AG09309 (cell line): ENCODE measurements at regions not wholly inside any gene's neighbourhood (a gene's known extent, or its start where the extent isn't known, plus 50 kb on each side); places are given as distances from the start of the nearest gene placed in this dataset.

Source experiments
- DNase-seq: peaks from one replicate; pipeline ENCODE4 v3.0.0-alpha.2; 2010; ENCODE audit warnings: low read depth
- H3K4me3 ChIP-seq: 2 replicates; pipeline ENCODE4 v1.5.1; 2011; ENCODE audit warnings: mild to moderate bottlenecking, low read depth, low read length, moderate library complexity; ENCODE audit not compliant: control insufficient read depth
- CTCF ChIP-seq: IDR thresholded peaks from 2 replicates; pipeline ENCODE4 v1.5.1; 2011; ENCODE audit warnings: mild to moderate bottlenecking, low read depth, low read length, inconsistent platforms; ENCODE audit not compliant: insufficient read depth, control insufficient read depth; ENCODE audit errors: missing control alignments

GRCh38 chr12:59131462-59131861, 211.2 kb upstream of the LRIG3 start:
- DNase-seq = no peak
- H3K4me3 ChIP-seq = no peak overlapping the region
- TF ChIP-seq CTCF = no peak

- no peak for DNase-seq
- no peak overlapping the region for H3K4me3 ChIP-seq
- TF ChIP-seq CTCF = no peak
Observed at GRCh38 chr12:59122784-59123183, 202.5 kb upstream of the LRIG3 start.

GRCh38 chr12:59121451-59121850, 201.1 kb upstream of the LRIG3 start:
- no peak for DNase-seq
- TF ChIP-seq CTCF = no peak
- no peak overlapping the region for H3K4me3 ChIP-seq

GRCh38 chr12:59119676-59120075, 199.4 kb upstream of the LRIG3 start:
- no peak for DNase-seq
- TF ChIP-seq CTCF = no peak
- no peak overlapping the region for H3K4me3 ChIP-seq

- DNase-seq = no peak
Observed at GRCh38 chr12:59118356-59118755, 198.1 kb upstream of the LRIG3 start.

GRCh38 chr12:59115995-59116394, 195.7 kb upstream of the LRIG3 start:
- TF ChIP-seq CTCF = no peak
- no peak for DNase-seq
- H3K4me3 ChIP-seq = no peak overlapping the region

More at GRCh38 chr12:59118356-59118755, 198.1 kb upstream of the LRIG3 start:
- TF ChIP-seq CTCF = no peak
- H3K4me3 ChIP-seq = no peak overlapping the region

GRCh38 chr12:59115526-59115925, 195.2 kb upstream of the LRIG3 start:
- peak; percentile 33 for DNase-seq
- TF ChIP-seq CTCF = no peak
- H3K4me3 ChIP-seq = no peak overlapping the region
